PC-9 (cell line): ENCODE measurements at regions not wholly inside any gene's neighbourhood (a gene's known extent, or its start where the extent isn't known, plus 50 kb on each side); places are given as distances from the start of the nearest gene placed in this dataset.

Source experiments
- EZH2 ChIP-seq: fragments of 200-600 bp; sonication (generic); IDR thresholded peaks from 2 replicates; pipeline ENCODE4 v1.8.0; 2017; ENCODE audit warnings: antibody characterized with exemption, low read depth
- TF ChIP-seq, protein P1 (sequence below): fragments of 200-600 bp; sonication (generic); conservative IDR thresholded peaks from 2 replicates; pipeline ENCODE4 v1.6.1; 2017; ENCODE audit warnings: mixed run types, antibody characterized with exemption, mild to moderate bottlenecking, moderate library complexity

DNA sequence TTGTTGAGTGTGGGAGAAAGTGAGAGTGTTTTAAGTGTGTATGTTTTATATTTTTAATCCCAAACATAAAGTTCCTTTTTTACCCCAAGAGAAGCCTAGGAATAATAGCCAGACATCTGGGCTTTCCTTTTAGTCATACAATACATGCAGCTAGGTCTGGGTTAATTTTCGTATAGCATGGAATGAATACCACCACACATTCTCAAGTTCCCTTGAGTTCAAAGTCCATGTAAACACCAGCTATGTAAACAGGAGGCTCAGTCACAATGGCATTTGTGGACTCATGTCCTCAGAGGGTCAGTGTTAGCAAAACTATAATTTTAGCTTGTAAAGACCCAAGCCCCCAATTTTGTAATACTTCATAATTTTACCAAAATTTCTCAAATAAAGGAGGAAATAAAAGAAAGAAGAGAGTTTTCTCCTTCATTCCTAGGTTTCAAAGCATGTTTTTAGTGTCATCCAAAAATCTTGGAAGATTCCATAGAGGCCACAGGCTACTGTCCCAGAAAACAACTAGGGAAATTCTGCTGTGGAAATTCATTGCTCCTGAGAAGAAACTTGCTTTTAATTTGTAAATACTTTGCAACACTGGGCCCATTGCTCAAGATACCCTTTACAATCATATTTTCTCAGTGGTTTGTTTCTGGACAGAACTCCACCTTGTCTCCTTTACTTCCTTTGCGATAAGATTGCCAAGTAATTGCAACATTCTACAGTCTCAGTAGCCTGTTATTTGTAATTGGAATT lies 671.2 kb downstream of the COL12A1 start:
- TF ChIP-seq EZH2, result no peak
- TF ChIP-seq, protein P1, sequence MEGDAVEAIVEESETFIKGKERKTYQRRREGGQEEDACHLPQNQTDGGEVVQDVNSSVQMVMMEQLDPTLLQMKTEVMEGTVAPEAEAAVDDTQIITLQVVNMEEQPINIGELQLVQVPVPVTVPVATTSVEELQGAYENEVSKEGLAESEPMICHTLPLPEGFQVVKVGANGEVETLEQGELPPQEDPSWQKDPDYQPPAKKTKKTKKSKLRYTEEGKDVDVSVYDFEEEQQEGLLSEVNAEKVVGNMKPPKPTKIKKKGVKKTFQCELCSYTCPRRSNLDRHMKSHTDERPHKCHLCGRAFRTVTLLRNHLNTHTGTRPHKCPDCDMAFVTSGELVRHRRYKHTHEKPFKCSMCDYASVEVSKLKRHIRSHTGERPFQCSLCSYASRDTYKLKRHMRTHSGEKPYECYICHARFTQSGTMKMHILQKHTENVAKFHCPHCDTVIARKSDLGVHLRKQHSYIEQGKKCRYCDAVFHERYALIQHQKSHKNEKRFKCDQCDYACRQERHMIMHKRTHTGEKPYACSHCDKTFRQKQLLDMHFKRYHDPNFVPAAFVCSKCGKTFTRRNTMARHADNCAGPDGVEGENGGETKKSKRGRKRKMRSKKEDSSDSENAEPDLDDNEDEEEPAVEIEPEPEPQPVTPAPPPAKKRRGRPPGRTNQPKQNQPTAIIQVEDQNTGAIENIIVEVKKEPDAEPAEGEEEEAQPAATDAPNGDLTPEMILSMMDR, result no peak
